Ovary (tissue), 7 donors: ENCODE measurements at regions not wholly inside any gene's neighbourhood (a gene's known extent, or its start where the extent isn't known, plus 50 kb on each side); places are given as distances from the start of the nearest gene placed in this dataset.

Source experiments
- DNase-seq, 5 donors: peaks; one replicate each; pipeline ENCODE4 v3.0.0-alpha.2; 2019 to 2020
- H3K27ac ChIP-seq, 2 donors: fragments of 200-600 bp; one replicate each; pipeline versions ENCODE4 v1.5.1 to v1.8.0; 2019 to 2022
- H3K27me3 ChIP-seq: fragments of 200-600 bp; one replicate; pipeline ENCODE4 v1.8.0; 2022
- H3K36me3 ChIP-seq: fragments of 200-600 bp; sonication (generic); one replicate; pipeline ENCODE4 v1.5.1; 2019
- H3K4me1 ChIP-seq: one replicate; pipeline ENCODE4 v1.8.1; 2013; ENCODE audit warnings: mild to moderate bottlenecking, moderate library complexity; ENCODE audit not compliant: insufficient read depth
- H3K4me3 ChIP-seq: fragments of 200-600 bp; sonication (generic); one replicate; pipeline ENCODE4 v1.5.1; 2017
- H3K9me3 ChIP-seq, 2 donors: fragments of 200-600 bp in 1 of 2; sonication (generic) in 1 of 2; one replicate each; pipeline versions ENCODE4 v1.5.1 to v1.8.1; 2013 to 2019; ENCODE audit warnings: mild to moderate bottlenecking in 1 of 2, moderate library complexity in 1 of 2
- CTCF ChIP-seq, 3 donors: fragments of 450-650 bp in 2 of 3; fragments of 200-600 bp in 1 of 3; IDR thresholded peaks; one replicate each; pipeline versions ENCODE4 v1.5.1 to v1.8.0; 2016 to 2022; ENCODE audit warnings: antibody characterized with exemption in 3 of 3, mild to moderate bottlenecking in 1 of 3
- EP300 ChIP-seq: sonication (generic); formaldehyde crosslinking; IDR thresholded peaks from one replicate; pipeline ENCODE4 v1.6.1; 2017; ENCODE audit warnings: antibody characterized with exemption
- POLR2A ChIP-seq: fragments of 450-650 bp; IDR thresholded peaks from one replicate; pipeline ENCODE4 v1.6.1; 2017; ENCODE audit warnings: antibody characterized with exemption, mild to moderate bottlenecking, moderate library complexity
- WGBS, 3 donors: extraction: QIAGEN DNeasy Blood & Tissue Kit in 1 of 3; methylation state at CpG; one replicate each; pipeline versions ENCODE4 v1.1.5 to v1.1.7; 2013 to 2017; 5-methylcytosine and 5-hydroxymethylcytosine counted together
- intact Hi-C, 4 donors: fragments of 100-400 bp; cut with DNase I; formaldehyde crosslinking; loops; one replicate each; pipeline versions ENCODE4 v1.11.0 to v1.15.1; 2022 to 2023
- donor health status: DM: no; HTN: no; CAD: no; lungs with moderate emphysema.
- donor health status: DM: no; HTN: no; CAD: no.
- donor health status: Bipolar disorder and iron deficiency.
- donor health status: DM: no; HTN: no; CAD: no.
- donor health status: DM: yes; HTN: yes; CAD: no.

GRCh38 chr9:109830545-109830944 is 50.5 kb downstream of the PALM2AKAP2 start:
- intact Hi-C loops: no loop called here
- Histone ChIP-seq H3K36me3 (no peaks in the 10 kb centered on the region), H3K4me1 (peaks cover 4% of the 10 kb centered on the region), H3K27me3 (no peaks in the 10 kb centered on the region), H3K9me3 (no peaks in the 10 kb centered on the region), H3K27ac (no peak overlapping the region), H3K4me3 (no peak overlapping the region)
- DNase-seq: peak in 1 of 5 donors; percentile 36
- WGBS, 3 donors: 51 to 53% (median 53%) methylated on average over 5 of the region's 5 CpGs
- TF ChIP-seq CTCF (IDR thresholded peaks at IDR 0.05) (no peak), EP300 (no peak), POLR2A (no peak)

GRCh38 chr9:109831998-109832658 is 52.1 kb downstream of the PALM2AKAP2 start:
- no peak for TF ChIP-seq CTCF (IDR thresholded peaks at IDR 0.05)
- WGBS, 3 donors: 46 to 58% (median 47%) methylated on average over 6 of the region's 6 CpGs
- no peak for DNase-seq
- intact Hi-C loops: no loop called here
- Histone ChIP-seq H3K4me3 (no peak overlapping the region), H3K36me3 (no peaks in the 10 kb centered on the region), H3K9me3 (no peaks in the 10 kb centered on the region), H3K27ac (no peak overlapping the region), H3K4me1 (peaks cover 4% of the 10 kb centered on the region), H3K27me3 (no peaks in the 10 kb centered on the region)

- H3K27ac ChIP-seq: no peak overlapping the region
- no peak overlapping the region for H3K4me3 ChIP-seq
- no peaks in the 10 kb centered on the region for H3K27me3 ChIP-seq
- 94 to 95% (median 95%) methylated on average over 2 of the region's 2 CpGs for WGBS, 3 donors
- H3K4me1 ChIP-seq: peaks cover 4% of the 10 kb centered on the region
- no peak for TF ChIP-seq CTCF (IDR thresholded peaks at IDR 0.05)
- no peak for TF ChIP-seq EP300
- no peak for TF ChIP-seq POLR2A
- intact Hi-C loops: no loop called here
- H3K36me3 ChIP-seq: no peaks in the 10 kb centered on the region
- DNase-seq: no peak
- H3K9me3 ChIP-seq: no peaks in the 10 kb centered on the region
These were observed 54.9 kb downstream of the PALM2AKAP2 start for GRCh38 chr9:109834855-109835254.

GRCh38 chr9:109843641-109844040 is 63.6 kb downstream of the PALM2AKAP2 start:
- no peak for TF ChIP-seq POLR2A
- no peak for TF ChIP-seq EP300
- TF ChIP-seq CTCF (IDR thresholded peaks at IDR 0.05): no peak
- intact Hi-C loops: no loop called here
- H3K27me3 ChIP-seq: no peaks in the 10 kb centered on the region
- no peaks in the 10 kb centered on the region for H3K4me1 ChIP-seq
- H3K27ac ChIP-seq: no peak overlapping the region
- no peaks in the 10 kb centered on the region for H3K36me3 ChIP-seq
- H3K4me3 ChIP-seq: no peak overlapping the region
- DNase-seq: no peak
- WGBS, 3 donors: 39 to 56% (median 44%) methylated on average over 11 of the region's 11 CpGs
- no peaks in the 10 kb centered on the region for H3K9me3 ChIP-seq
